Gastrocnemius medialis (tissue), 4 donors: ENCODE measurements at regions not wholly inside any gene's neighbourhood (a gene's known extent, or its start where the extent isn't known, plus 50 kb on each side); places are given as distances from the start of the nearest gene placed in this dataset.

Experiments
- ATAC-seq, 2 donors: fragments of 150-250 bp; one replicate each; pipeline ENCODE4 v1.9.1; 2016
- DNase-seq, 2 donors: peaks; one replicate each; pipeline ENCODE4 v3.0.0-alpha.2; 2019
- H3K27ac ChIP-seq, 4 donors: fragments of 200-600 bp; sonication (generic); 1 replicate in 1 of 4; 2 replicates in 3 of 4; pipeline ENCODE4 v1.5.1; 2016 to 2018; ENCODE audit warnings: mild to moderate bottlenecking in 2 of 4, moderate library complexity in 1 of 4
- H3K27me3 ChIP-seq, 3 donors: fragments of 200-600 bp; sonication (generic) in 2 of 3; 1 replicate in 1 of 3; 2 replicates in 2 of 3; pipeline versions ENCODE4 v1.5.1 to v1.6.0; 2016 to 2019; ENCODE audit warnings: mild to moderate bottlenecking in 1 of 3, moderate library complexity in 1 of 3
- H3K36me3 ChIP-seq, 2 donors: fragments of 200-600 bp; sonication (generic) in 1 of 2; one replicate each; pipeline ENCODE4 v1.5.1; 2017 to 2018
- H3K4me1 ChIP-seq, 2 donors: fragments of 200-600 bp; sonication (generic) in 1 of 2; one replicate each; pipeline ENCODE4 v1.5.1; 2016 to 2017; ENCODE audit warnings: mild to moderate bottlenecking in 2 of 2
- H3K4me3 ChIP-seq, 4 donors: fragments of 200-600 bp; sonication (generic) in 3 of 4; 1 replicate in 1 of 4; 2 replicates in 3 of 4; pipeline ENCODE4 v1.5.1; 2016 to 2019; ENCODE audit warnings: mild to moderate bottlenecking in 2 of 4
- H3K9me3 ChIP-seq, 3 donors: fragments of 200-600 bp; sonication (generic) in 2 of 3; 1 replicate in 1 of 3; 2 replicates in 2 of 3; pipeline ENCODE4 v1.5.1; 2016 to 2019
- POLR2A ChIP-seq, 2 donors: fragments of 450-650 bp; IDR thresholded peaks; one replicate each; pipeline ENCODE4 v1.6.1; 2017; ENCODE audit warnings: antibody characterized with exemption in 2 of 2, mild to moderate bottlenecking in 2 of 2, moderate library complexity in 2 of 2
- in situ Hi-C, 4 donors: fragments of 200-750 bp; cut with MboI; loops; one replicate each; pipeline versions ENCODE4 v1.15.0 to v1.8.0; 2017; ENCODE audit warnings: low sequenced_read_pairs in 4 of 4
- intact Hi-C: fragments of 100-400 bp; cut with DNase I; formaldehyde crosslinking; loops from one replicate; pipeline ENCODE4 v1.15.1; 2023; ENCODE audit warnings: low total_unique reads
- TF ChIP-seq, protein P1 (sequence below), 5 experiments: fragments of 450-650 bp in 3 of 5; fragments of 200-600 bp in 2 of 5; sonication (generic) in 2 of 5; IDR thresholded peaks in 4 of 5; conservative IDR thresholded peaks in 1 of 5; 1 replicate in 4 of 5; 2 replicates in 1 of 5; pipeline ENCODE4 v1.5.1; 2016 to 2019; ENCODE audit warnings: antibody characterized with exemption in 5 of 5, mild to moderate bottlenecking in 3 of 5, moderate library complexity in 3 of 5

- in situ Hi-C loops, result loop anchor here in 1 of 4 donors (25.0 kb wide), 1 partner anchor 224 kb away; the partner anchor contains the start of gene ENC1
- Histone ChIP-seq H3K4me3 (no peak overlapping the region), H3K4me1 (peaks cover 21 to 23% of the 10 kb centered on the region in 2 donors), H3K9me3 (no peaks in the 10 kb centered on the region), H3K27me3 (no peaks in the 10 kb centered on the region), H3K27ac (no peak overlapping the region), H3K36me3 (no peaks in the 10 kb centered on the region)
- DNase-seq (no peak), ATAC-seq (no peak)
- intact Hi-C loops, result no loop called here
- no peak for TF ChIP-seq POLR2A (IDR thresholded peaks at IDR 0.05)
- TF ChIP-seq, protein P1, sequence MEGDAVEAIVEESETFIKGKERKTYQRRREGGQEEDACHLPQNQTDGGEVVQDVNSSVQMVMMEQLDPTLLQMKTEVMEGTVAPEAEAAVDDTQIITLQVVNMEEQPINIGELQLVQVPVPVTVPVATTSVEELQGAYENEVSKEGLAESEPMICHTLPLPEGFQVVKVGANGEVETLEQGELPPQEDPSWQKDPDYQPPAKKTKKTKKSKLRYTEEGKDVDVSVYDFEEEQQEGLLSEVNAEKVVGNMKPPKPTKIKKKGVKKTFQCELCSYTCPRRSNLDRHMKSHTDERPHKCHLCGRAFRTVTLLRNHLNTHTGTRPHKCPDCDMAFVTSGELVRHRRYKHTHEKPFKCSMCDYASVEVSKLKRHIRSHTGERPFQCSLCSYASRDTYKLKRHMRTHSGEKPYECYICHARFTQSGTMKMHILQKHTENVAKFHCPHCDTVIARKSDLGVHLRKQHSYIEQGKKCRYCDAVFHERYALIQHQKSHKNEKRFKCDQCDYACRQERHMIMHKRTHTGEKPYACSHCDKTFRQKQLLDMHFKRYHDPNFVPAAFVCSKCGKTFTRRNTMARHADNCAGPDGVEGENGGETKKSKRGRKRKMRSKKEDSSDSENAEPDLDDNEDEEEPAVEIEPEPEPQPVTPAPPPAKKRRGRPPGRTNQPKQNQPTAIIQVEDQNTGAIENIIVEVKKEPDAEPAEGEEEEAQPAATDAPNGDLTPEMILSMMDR (IDR thresholded peaks at IDR 0.05 in 4 of 5, conservative IDR thresholded peaks at IDR 0.05 in 1 of 5), result no peak
Observed at GRCh38 chr5:74413403-74414048, 227.0 kb downstream of the ENC1 start.

DNA sequence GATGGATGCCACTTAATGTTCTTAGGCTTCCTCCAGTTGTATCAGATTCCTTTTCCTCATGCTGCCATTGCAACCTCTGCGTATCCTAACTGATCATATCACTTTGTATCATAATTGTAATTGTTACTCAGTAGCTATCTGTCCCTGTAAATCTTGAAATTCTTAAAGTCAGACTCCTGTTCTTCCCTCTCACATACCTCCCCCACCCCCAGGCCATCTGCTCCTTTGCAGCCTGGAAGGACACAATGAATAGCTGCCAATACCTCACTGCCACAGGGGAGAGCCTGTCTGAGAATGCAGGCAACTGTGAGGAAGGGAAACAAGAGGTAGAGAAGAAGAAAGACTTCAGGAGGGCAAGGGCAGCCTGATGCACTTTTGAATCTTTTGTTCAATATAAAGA is 228.5 kb downstream of the ENC1 start:
- in situ Hi-C loops, result loop anchor here in 1 of 4 donors (25.0 kb wide), 1 partner anchor 225 kb away; the partner anchor contains the start of gene ENC1
- H3K9me3 ChIP-seq, result no peaks in the 10 kb centered on the region
- no peak for TF ChIP-seq POLR2A (IDR thresholded peaks at IDR 0.05)
- TF ChIP-seq, protein P1 (IDR thresholded peaks at IDR 0.05 in 4 of 5, conservative IDR thresholded peaks at IDR 0.05 in 1 of 5), result no peak

DNA sequence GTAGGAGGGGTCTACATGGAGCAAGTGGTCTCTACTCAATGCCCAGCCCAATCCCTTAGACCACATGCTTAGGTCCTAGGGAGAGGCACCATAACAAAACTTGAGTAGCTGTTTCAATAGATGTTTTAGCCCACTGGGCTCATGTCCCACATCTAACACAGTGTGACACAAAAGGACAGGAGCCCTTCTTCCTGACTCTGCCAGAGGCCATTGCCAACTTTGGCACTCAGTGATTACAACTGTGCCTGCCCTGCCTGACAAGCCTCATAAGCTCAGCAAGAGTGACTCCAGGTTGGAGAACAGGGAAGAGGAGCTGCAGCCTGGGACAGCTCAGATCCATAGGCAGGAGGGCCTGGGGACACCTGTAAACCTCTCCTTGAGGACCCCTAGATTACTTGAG is 230.8 kb downstream of the ENC1 start:
- no peak for TF ChIP-seq POLR2A (IDR thresholded peaks at IDR 0.05)
- TF ChIP-seq, protein P1 (IDR thresholded peaks at IDR 0.05 in 4 of 5, conservative IDR thresholded peaks at IDR 0.05 in 1 of 5), result no peak
- peak in 1 of 2 donors; percentile 22 for DNase-seq
- Histone ChIP-seq H3K27me3 (no peaks in the 10 kb centered on the region), H3K27ac (peak overlapping the region; percentile 22 to 65 (median 32)), H3K4me1 (peaks cover 39 to 56% of the 10 kb centered on the region in 2 donors), H3K4me3 (no peak overlapping the region), H3K9me3 (no peaks in the 10 kb centered on the region), H3K36me3 (no peaks in the 10 kb centered on the region)
- intact Hi-C loops, result loop anchor here (5.0 to 10.0 kb wide), 2 partner anchors 117 to 505 kb away; no protein-coding TSS in a partner anchor
- ATAC-seq, result peak; percentile 31
- in situ Hi-C loops, result loop anchor here in 2 of 4 donors (5.0 to 25.0 kb wide), 2 partner anchors 228 to 238 kb away; partner anchors contain the start of gene ENC1 (in 1 of the 2)

More for the DNA sequence above, 228.5 kb downstream of the ENC1 start:
- Histone ChIP-seq H3K27ac (no peak overlapping the region), H3K27me3 (no peaks in the 10 kb centered on the region), H3K4me1 (peaks cover 28 to 34% of the 10 kb centered on the region in 2 donors), H3K36me3 (no peaks in the 10 kb centered on the region), H3K4me3 (no peak overlapping the region)
- no peak for ATAC-seq
- intact Hi-C loops, result no loop called here
- DNase-seq, result no peak

DNA sequence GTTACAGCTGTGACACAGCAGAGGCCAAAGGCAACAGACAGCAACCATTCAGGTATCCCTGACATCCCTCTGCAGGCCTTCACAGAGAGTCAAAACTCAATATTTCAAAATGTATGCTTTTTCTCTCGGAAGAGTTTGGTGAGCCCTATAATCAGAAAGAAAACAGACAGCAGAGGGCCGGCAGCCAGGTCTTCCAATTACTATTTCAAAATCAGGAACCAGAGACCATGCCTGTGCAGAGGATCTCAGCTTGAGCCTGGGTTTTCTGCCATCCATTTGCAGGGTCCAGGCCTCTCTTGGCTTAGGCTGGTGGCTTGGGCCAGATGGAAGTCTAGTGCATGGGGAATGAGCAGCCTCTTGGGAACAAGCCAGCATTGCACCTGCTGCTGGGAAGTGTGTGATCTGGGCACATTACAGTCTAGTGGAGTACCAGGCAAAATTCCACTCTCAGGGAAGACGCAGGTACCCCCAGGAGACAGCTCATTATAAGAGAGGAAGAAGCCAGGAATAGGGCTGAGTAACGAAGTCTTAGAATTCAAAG is 231.3 kb downstream of the ENC1 start:
- peaks cover 44 to 61% of the 10 kb centered on the region in 2 donors for H3K4me1 ChIP-seq
- H3K27ac ChIP-seq, result peak overlapping the region; percentile 22 to 65 (median 32)
- H3K9me3 ChIP-seq, result no peaks in the 10 kb centered on the region
- peak; percentile 43 to 58 for DNase-seq
- intact Hi-C loops, result loop anchor here (5.0 to 10.0 kb wide), 2 partner anchors 117 to 504 kb away; no protein-coding TSS in a partner anchor
- H3K4me3 ChIP-seq, result no peak overlapping the region
- in situ Hi-C loops, result loop anchor here in 2 of 4 donors (5.0 to 25.0 kb wide), 2 partner anchors 228 to 238 kb away; partner anchors contain the start of gene ENC1 (in 1 of the 2)
- no peaks in the 10 kb centered on the region for H3K36me3 ChIP-seq
- no peak for TF ChIP-seq POLR2A (IDR thresholded peaks at IDR 0.05)
- TF ChIP-seq, protein P1 (IDR thresholded peaks at IDR 0.05 in 4 of 5, conservative IDR thresholded peaks at IDR 0.05 in 1 of 5), result no peak
- peak; percentile 34 to 36 for ATAC-seq
- H3K27me3 ChIP-seq, result no peaks in the 10 kb centered on the region
